ENCODE measurements at regions not wholly inside any gene's neighbourhood (a gene's known extent, or its start where the extent isn't known, plus 50 kb on each side); places are given as distances from the start of the nearest gene placed in this dataset.

DNA sequence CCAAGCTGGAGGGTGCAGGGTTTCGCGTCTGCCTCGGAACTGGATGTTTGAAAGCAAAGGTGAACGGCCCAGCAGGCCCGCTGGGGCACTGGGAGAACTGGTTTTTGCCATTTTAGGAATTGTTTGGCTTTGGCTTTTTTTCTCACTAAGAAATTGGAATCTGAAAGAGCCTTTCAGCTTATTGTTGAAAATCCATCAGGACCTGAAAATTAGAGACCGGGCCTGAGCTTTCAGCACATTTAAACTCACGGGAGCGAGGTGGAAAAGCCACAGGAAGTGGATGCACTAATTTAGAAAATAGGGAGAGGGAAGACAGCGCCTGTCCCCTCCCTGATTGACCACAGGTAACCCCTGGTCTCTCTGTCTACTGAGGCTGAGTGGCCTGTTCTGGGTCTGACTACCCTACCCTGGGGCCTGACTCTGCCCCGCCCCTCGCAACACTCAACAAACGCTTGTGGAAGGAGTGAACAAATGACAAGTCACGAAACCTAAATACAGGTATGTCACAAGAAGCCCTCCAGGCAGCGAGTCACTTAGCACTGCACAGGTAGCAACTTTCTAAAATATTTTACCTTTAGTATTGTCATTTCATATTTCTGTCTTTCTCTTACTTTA lies 100.3 kb upstream of the MBOAT2 start:
- no peak for DNase-seq

- DNase-seq = no peak
Observed at GRCh38 chr2:9102861-9103662, 99.6 kb upstream of the MBOAT2 start.

DNA sequence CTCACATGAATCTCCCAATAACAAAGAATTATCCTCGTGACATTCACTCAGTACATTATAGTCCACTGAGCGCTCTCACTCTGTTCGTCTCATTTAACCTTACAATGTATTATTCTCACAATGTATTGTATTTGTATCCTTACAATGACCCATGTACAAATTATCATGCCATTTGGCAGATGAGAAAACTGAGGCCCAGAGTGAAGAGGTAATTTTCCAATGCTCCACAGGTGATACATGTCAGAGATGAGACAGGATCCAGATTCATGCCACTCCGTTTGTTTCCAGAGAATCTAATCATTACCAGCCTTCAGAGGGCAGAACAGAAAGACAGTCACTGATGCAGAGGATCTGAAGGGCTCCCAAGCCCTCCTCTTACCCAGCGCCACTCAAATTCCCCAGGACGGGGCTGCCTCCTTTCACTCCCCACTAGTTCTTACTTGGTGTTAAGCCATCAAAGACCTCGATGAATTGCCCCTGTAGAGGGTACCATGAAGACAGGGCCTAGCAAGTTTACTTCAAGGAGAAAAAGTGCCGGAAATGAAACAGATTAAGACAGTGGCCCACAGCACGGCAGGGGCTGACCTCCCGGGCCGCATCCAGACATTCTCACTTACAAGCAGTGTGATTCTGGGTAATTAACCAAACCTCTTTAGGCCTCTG lies 98.4 kb upstream of the MBOAT2 start:
- no peak for DNase-seq

DNA sequence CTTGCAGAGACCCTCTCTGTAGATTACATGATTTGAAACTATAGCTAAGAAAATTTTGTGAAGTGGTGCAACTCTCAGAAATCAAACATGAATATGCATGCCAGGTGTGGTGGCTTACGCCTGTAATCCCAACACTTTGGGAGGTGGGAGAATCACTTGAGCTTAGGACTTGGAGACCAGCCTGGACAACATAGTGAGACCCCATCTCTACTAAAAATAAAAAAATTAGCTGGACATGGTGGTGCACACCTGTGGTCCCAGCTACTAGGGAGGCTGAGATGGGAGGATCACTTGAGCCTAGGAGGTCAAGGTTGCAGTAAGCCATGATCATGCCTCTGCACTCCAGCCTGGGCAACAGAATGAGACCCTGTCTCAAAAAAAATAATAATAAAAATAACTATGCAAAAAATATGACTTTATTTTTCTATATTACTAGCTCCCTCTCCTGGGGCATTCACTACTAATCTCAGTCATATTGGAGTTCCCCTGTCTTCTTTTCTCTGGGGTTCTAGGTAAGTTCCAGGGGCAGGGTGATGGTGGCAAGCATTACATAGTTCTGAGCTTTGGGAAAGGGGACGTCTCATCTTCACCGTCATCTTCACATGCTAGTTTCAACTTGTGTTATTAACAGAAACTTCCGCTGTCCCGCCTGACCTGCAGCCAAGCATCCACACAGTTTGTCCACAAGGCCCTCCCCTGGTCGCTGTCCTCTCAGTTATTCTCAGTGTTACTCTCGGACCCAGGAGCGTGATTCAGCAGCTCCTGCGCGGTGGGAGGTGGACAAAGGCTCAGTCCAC lies 96.8 kb upstream of the MBOAT2 start:
- DNase-seq = no peak

DNA sequence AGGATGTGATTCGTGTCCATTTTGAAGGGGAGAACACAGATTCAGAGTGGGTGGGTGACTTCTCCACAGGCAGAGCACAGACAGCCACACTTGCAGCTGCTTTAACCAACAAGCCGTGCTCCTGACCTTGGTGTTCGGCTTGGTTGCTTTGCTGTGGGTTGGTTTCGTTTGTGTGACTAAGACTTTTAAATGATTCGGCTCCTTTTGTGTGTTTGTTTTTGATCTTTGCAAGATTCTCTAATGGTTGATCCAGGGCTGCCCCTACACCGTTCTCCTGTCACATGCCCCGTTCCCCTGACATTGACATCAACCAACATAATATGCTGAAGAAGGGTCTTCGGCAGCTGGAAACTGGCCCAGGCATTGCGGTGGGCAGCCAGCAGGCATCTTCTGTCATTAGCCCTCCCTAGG lies 95.9 kb upstream of the MBOAT2 start:
- DNase-seq = no peak

DNA sequence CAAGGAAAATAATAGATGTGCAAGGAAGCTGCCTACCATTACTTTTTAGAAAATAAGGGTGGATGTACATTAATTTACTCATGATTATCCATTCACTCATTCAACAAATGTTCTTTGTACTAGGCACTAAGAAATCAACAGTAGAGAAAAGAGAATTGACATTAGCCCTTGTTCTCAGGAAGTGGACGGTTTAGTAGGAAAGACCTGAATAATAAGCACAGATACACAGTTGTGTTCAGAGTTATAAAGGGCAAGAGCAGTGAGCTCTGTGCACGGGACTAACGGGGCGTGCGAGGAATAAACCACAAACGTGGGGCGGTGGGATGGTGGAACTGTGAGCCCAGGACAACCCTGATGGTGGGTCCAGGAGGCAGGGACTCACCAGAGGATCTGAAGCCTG lies 94.4 kb upstream of the MBOAT2 start:
- DNase-seq = no peak

DNA sequence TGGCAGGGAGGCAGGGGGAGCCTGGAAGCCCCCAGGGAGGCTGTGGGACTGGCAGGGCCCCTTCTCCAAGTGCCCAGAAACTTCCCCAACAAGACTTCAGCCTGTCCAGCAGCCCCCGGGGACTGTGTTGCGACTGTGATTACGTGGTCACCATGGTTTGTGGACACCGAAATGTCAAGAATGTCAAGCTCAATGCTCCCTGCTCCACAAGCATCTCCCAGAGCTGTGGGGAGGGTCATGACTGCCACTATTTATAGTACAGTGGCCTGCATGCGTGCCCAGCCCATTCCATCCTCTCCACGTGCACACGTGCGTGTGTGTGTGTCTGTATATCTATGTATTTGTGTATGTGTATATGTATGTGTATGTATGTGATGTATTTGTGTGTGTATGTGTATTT lies 93.8 kb upstream of the MBOAT2 start:
- DNase-seq = no peak

DNA sequence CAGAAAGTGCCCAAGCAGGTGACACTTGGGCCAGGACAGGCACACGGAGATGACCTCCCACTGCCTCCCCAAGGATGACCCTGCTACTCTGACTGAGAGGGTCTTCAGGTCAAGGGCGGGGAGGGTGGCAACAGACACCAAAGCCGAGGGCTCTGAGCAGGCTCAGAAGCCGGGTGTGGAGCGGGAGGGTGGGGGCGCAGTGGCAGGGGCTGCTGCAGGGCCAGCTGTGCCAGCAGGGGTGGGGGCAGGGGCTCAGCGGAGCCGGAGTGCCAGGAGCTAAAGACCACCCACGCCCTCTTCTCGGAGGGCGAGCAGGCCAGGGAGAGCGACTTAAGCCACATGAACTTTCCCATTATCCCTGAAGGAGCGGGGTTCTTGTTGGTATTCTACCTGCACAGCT lies 93.3 kb upstream of the MBOAT2 start:
- DNase-seq = no peak

DNA sequence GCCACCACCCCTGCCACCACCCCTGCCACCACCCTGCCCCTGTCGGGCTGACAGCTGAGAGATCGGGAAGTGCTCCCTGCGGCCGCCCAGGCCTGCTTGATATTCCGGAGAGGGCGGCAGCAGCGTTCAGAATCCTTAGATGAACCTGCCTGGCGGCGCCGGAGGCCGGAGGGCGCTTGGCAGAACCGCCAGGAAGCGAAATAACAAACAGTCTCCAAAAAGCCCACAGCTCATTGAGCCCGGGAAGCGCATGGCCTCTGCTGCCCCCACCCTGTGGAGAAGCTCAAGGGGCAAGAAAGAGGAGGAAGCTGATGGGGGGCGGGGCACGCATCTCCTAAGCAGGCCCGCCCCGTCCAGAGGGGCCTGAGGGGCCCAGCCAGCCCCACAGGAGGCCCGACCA lies 92.2 kb upstream of the MBOAT2 start:
- no peak for DNase-seq

DNA sequence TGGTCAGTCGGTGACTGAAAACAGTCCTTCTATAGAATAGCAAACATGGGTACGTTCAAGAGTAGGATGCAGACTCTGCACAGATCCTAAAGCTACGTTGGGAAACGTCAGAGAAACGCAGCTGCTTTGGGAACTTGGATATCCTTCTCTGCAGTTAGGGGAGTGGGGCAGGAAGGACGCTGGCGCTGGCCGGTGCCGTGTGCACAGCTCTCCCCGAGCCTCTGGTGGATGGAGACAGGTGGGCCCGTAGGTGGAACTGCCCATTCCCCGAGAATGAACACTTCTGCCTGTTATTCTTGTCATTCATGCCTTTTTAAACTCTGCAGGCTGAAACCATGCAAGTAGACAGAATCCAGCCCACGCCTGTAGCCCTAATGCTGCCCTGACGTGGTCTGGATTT lies 91.7 kb upstream of the MBOAT2 start:
- DNase-seq = no peak

GRCh38 chr2:9094117-9094516 lies 90.6 kb upstream of the MBOAT2 start:
- no peak for DNase-seq

- DNase-seq = no peak
Observed at GRCh38 chr2:9093324-9093723, 89.8 kb upstream of the MBOAT2 start.

DNA sequence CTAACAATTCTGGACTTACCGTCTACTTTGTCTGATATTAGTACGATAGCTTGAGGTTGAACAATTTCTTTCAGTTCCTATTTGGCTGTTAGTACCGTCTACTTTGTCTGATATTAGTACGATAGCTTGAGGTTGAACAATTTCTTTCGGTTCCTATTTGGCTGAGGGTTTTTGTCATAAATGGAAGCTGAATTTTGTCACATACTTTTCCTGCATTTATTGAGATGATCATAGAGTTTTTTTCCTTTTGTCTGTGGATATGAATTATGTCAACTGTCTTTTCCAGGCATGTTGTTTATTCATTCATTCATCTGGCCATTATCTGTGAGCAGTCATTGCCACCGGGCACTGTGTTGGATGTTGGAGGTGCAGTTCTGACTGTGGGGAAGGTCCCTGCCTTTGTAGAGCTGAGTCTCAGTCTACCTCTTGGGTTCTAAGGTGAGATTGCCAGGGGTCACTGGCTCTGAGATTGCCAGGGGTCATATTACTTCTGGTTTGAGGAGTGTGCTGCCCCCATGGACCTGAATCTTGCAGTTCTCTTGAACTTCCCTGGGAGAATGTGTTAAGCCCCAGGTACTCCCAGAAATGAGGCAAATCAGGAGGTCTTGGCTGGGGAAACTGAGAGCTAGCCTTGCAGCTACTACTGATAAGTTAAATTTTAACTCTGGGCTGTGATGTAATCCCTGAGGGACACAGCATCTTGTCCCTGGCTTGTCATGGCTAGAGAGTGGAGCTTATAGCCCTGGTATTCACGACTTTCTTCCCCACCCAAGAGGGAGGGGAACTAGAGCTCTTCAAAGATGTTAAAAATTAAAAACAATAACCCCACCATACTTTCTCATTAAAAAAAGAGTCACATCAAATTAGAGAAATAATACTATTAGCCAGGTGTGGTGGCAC lies 89.1 kb upstream of the MBOAT2 start:
- no peak for DNase-seq

GRCh38 chr2:9091811-9092210 lies 88.3 kb upstream of the MBOAT2 start:
- no peak for DNase-seq

DNA sequence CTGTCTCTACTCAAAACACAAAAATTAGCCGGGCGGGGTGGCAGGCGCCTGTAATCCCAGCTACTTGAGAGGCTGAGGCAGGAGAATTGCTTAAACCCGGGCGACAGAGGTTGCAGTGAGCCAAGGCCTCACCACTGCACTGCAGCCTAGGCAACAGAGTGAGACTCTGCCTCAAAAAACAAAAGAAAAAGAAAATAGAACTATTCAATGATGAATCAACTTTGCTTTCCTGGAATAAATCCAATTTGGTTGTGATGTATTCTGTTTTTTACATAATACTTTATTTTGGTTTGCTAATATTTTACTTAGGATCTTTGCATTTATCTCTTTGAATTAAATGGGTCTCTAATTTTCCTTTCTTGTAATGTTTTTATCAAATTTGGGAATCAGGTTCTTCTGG lies 86.3 kb upstream of the MBOAT2 start:
- no peak for DNase-seq

DNA sequence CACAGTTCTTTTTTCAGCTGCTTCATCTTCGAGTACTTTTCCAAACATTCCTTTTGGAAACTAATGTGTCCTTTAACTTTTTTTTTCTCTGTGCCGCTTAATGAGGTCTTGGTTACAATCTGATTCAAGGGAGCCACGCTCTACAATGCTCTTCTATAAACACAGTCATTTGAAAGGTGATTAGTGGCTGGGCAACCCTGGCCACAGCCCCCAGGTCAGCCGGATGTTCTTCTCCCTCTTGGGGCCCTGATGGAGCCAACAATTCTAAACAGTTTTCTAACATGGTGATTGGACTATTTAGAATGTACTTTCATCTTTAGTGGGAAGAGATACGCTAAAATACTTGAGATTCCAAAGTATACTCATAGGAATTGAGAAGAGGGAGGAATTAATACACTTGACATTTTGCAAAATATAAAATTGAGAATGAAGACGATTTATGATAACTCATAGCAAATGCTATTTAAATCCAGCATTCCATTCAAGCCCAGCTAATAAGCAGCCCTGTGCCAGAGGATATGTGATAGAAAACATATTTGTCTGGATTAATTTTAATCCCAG lies 83.7 kb upstream of the MBOAT2 start:
- no peak for DNase-seq

DNA sequence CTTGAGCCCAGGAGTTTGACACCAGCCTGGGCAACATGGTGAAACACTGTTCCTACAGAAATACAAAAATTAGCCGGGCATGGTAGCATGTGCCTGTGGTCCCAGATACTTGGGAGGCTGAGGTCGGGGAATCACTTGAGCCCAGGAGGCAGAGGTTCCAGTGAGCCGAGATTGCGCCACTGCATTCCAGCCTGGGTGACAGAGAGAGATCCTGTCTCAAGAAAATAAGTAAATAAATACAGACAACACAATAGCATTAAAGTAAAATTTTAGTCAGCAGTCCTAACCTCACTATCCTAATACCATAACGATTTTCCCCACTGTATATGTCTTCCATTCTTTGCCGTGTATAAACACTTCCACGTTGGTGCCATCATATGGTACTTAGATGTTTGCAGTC lies 83.0 kb upstream of the MBOAT2 start:
- no peak for DNase-seq

GRCh38 chr2:9085353-9085752 lies 81.9 kb upstream of the MBOAT2 start:
- DNase-seq = no peak

- DNase-seq = no peak
Observed at GRCh38 chr2:9083287-9083686, 79.8 kb upstream of the MBOAT2 start.

DNA sequence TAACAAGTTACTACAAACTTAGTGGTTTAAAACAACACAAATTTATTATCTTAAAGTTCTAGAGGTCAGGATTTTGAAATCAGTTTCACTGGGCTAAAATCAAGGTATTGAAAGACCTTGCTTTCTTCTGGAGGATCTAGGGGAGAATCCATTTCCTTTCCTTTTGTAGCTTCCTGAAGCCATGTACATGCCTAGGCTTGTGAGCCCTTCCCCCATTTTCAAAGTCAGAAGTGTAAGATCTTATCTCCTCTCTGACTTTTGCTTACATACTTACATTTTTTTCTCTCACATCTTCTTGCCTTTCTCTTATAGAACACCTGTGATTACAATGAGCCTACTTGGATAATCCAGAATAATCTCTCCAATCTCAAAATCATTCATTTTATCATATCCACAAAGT lies 78.7 kb upstream of the MBOAT2 start:
- DNase-seq = no peak

- no peak for DNase-seq
Observed at GRCh38 chr2:9081750-9082149, 78.3 kb upstream of the MBOAT2 start.

- DNase-seq = no peak
Observed at GRCh38 chr2:9078405-9078804, 74.9 kb upstream of the MBOAT2 start.

Data from NCI-H524 treated with DMSO at 0.1 percent for 48 hours (cell line).